Mucosa of stomach (tissue), 1 donor: ENCODE measurements at regions not wholly inside any gene's neighbourhood (a gene's known extent, or its start where the extent isn't known, plus 50 kb on each side); places are given as distances from the start of the nearest gene placed in this dataset.
"Not testable (repeated sequence)": the region's sequence is repeated elsewhere in the genome, so short reads cannot be mapped to it uniquely, and the experiment has no call there.

Source experiments
- H3K27me3 ChIP-seq: one replicate; pipeline ENCODE4 v1.7.0; 2013; ENCODE audit warnings: mild to moderate bottlenecking, low read length; ENCODE audit not compliant: control insufficient read depth, insufficient read depth
- H3K36me3 ChIP-seq: one replicate; pipeline ENCODE4 v1.7.0; 2013; ENCODE audit warnings: low read length; ENCODE audit not compliant: control insufficient read depth, insufficient read depth
- H3K4me1 ChIP-seq: one replicate; pipeline ENCODE4 v1.7.0; 2013; ENCODE audit warnings: mild to moderate bottlenecking, low read length; ENCODE audit not compliant: control insufficient read depth, insufficient read depth
- H3K4me3 ChIP-seq: one replicate; pipeline ENCODE4 v1.7.0; 2013; ENCODE audit warnings: low read length
- H3K9ac ChIP-seq: one replicate; pipeline ENCODE4 v1.7.0; 2013; ENCODE audit warnings: mild to moderate bottlenecking, low read length, moderate library complexity
- H3K9me3 ChIP-seq: one replicate; pipeline ENCODE4 v1.7.0; 2013; ENCODE audit warnings: mild to moderate bottlenecking, low read length, moderate library complexity; ENCODE audit not compliant: control insufficient read depth
- donor health status: Pancreatic carcinoma.

DNA sequence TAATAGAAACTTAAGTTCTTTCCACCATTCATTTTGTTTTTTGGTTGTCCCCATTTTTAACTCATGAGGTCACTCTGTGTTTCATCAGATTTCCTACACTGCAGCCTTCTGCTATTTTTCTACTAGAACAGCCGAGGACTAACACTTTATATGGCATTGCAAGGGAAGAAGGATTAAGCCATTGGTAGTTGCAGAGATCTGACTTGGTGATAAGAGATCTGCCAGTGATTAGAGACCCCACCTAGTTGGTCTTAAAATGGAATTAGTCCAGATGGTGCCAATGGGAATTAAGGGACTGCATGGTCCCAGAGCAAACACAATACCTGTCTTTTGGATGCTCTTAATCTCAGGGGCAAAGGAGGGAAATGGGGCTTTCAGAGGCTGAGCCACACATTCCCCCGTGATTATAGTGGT is 125.5 kb upstream of the TMEM170B start:
- H3K4me3 ChIP-seq: no peak overlapping the region
- H3K27me3 ChIP-seq: no peaks in the 10 kb centered on the region
- H3K9ac ChIP-seq: no peak overlapping the region
- H3K4me1 ChIP-seq: no peaks in the 10 kb centered on the region
- no peaks in the 10 kb centered on the region for H3K36me3 ChIP-seq
- no peaks in the 10 kb centered on the region for H3K9me3 ChIP-seq

DNA sequence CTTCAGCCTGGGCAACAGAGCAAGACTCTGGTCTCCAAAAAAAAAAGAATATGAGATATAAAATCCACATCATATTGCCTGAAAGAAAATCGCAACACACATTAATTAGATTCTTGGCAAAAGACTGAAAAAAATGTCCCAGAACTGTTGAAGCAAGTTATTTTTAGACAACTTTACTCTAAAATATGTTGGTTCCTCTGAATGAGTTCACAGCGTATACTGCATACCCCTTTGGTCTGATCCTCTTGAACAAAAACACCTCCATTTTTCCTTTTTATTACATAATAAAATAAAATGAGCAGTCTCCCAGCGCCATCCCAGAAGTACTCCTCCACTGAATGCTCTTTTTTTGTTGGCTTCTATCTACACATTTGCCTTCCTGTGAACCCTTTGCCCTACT is 126.0 kb upstream of the TMEM170B start:
- no peaks in the 10 kb centered on the region for H3K9me3 ChIP-seq
- no peak overlapping the region for H3K4me3 ChIP-seq
- H3K36me3 ChIP-seq: no peaks in the 10 kb centered on the region
- H3K4me1 ChIP-seq: no peaks in the 10 kb centered on the region
- no peak overlapping the region for H3K9ac ChIP-seq
- H3K27me3 ChIP-seq: no peaks in the 10 kb centered on the region

DNA sequence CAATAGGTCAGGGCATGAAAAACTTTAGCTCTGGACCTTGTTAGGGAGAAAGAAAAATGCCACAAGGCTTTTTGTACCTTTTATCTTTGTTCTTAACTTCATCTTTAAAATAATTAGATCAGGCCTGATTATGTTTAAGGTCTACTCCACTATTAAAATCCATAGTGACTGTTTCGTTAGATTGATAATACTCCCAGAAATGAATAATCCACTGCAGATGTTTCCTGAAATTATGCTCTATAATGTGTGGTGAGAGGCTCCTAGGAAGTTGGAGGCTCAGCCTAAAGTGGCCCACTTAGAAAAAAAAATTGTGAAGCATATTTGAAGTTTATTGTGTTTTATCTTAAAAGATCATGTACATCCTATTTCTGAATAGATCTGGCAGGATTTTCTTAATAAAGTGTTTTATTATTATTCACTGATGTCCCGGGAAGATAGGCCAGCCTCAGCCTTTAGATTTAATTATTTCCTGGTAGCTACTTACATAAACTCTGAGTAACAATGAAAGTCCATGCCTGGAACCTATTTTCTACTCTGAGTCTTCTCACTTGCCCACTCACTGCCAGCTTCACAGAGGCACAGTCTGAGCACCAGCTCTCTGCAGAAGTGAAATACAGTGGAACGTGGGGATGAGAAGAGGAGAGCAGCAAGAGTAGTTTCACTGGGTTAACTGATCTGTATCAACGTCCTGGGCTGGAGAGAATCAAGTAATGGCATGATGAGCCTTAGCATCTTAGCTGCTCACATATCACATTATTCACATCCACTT is 126.8 kb upstream of the TMEM170B start:
- H3K4me3 ChIP-seq: no peak overlapping the region
- no peaks in the 10 kb centered on the region for H3K9me3 ChIP-seq
- no peaks in the 10 kb centered on the region for H3K27me3 ChIP-seq
- H3K4me1 ChIP-seq: no peaks in the 10 kb centered on the region
- no peaks in the 10 kb centered on the region for H3K36me3 ChIP-seq
- no peak overlapping the region for H3K9ac ChIP-seq

DNA sequence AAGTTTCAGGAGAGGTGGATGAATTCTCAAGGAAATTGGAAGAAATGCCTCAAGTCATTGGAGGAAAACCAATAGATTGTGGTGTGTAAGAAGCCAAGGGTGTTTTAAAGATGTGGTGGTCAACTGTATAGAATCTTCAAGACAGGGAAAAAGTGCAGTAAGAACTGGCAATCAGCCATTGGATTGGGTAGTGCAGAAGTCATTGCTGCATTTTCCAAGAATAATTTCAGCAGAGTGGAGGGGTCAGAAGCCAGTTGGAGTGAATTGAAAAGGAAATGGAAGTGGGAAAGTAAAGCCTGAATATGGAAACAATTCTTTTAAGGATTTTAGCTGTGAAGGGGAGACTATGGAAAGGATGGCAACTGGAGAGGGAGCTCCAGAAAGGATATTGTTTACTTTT is 128.2 kb upstream of the TMEM170B start:
- no peak overlapping the region for H3K9ac ChIP-seq
- no peaks in the 10 kb centered on the region for H3K4me1 ChIP-seq
- H3K36me3 ChIP-seq: no peaks in the 10 kb centered on the region
- no peak overlapping the region for H3K4me3 ChIP-seq
- no peaks in the 10 kb centered on the region for H3K9me3 ChIP-seq
- H3K27me3 ChIP-seq: no peaks in the 10 kb centered on the region

DNA sequence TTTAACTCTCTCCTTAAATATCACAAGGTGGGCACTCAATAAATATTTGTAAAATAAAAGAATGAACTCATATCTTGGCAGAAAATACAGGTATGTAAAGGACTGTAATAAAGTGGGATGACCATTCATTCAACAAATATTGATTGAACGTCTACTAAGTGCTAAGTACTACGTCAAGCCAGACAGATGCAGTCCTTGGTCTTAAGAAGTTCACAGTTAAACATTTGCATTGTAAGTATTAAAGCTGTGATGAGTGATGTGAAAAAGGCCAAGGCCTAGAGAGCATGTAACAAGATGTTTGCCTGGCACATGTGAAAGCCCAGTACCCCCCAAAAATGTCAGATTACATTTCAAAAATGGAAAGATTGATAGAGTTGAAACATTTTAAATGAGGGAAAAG is 130.1 kb upstream of the TMEM170B start:
- Histone ChIP-seq H3K27me3 (no peaks in the 10 kb centered on the region), H3K4me1 (no peaks in the 10 kb centered on the region), H3K36me3 (no peaks in the 10 kb centered on the region)

DNA sequence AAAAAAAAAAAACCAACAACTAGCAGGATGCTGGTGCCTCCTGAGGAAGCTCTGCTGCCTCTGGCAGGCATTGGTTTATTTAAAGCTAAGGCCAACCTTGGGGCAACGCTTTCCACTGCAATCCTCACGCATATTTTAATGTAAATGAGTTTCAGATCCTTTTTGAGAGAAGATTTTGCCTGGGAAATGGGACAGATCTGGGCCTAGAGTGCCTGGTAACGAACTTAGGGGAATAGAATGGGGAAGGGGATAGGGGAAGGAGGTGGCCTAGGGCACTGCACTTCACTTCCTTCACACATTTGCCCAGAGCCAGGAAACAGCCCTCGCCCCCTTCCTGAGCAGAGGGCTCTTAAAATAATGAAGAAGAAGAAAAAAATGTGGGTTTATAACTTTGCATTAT is 132.7 kb upstream of the TMEM170B start:
- no peaks in the 10 kb centered on the region for H3K27me3 ChIP-seq
- no peak overlapping the region for H3K9ac ChIP-seq
- H3K36me3 ChIP-seq: no peaks in the 10 kb centered on the region
- H3K9me3 ChIP-seq: no peaks in the 10 kb centered on the region
- no peak overlapping the region for H3K4me3 ChIP-seq
- H3K4me1 ChIP-seq: no peaks in the 10 kb centered on the region

More for the DNA sequence above, 130.1 kb upstream of the TMEM170B start:
- Histone ChIP-seq H3K4me3 (no peak overlapping the region), H3K9me3 (no peaks in the 10 kb centered on the region), H3K9ac (no peak overlapping the region)

DNA sequence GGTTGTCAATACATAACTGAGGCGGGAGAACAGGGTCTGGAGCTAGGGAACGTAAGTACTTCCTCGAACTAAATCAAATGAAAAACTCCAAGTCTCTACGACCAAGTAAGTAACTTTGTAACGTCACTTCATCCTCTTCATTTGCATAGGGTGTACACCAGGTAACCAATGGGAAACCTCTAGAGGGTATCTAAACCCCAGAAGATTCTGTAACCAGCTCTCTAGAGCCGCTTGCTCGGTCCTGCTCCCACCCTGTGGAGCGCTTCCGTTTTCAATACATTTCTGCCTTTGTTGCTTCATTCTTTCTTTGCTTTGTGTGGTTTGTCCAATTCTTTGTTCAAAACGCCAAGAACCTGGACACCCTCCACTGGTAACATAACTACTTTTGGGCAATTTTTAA is 133.5 kb upstream of the TMEM170B start:
- Histone ChIP-seq H3K4me1 (no peaks in the 10 kb centered on the region), H3K4me3 (no peak overlapping the region), H3K36me3 (no peaks in the 10 kb centered on the region), H3K9me3 (no peaks in the 10 kb centered on the region), H3K9ac (no peak overlapping the region), H3K27me3 (no peaks in the 10 kb centered on the region)

DNA sequence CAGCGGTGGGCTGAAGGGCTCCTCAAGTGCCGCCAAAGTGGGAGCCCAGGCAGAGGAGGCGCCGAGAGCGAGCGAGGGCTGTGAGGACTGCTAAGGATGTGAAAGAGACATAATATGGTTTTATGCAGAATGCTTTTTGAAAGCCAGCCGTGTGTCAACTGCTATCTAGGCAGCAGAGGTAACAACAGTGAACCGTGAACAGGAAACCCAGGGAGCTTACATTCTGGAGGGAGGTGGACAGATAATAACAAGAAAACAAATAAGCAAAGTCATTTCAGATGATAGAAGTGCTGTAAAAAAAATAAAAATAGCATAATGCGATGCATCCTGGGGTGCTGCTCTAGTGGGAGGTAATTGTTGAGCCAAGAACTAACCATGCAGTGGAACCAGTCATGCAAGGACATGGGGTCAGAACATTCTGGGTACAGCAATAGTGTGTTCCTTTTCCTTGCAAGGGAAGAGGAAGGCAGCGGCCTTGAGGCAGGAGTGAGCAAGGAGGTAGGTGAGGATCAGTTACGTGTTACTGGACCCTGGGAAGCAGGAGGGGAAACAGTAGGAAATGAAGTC is 134.4 kb upstream of the TMEM170B start:
- H3K4me3 ChIP-seq: no peak overlapping the region
- H3K4me1 ChIP-seq: no peaks in the 10 kb centered on the region
- no peaks in the 10 kb centered on the region for H3K9me3 ChIP-seq
- no peaks in the 10 kb centered on the region for H3K36me3 ChIP-seq
- no peaks in the 10 kb centered on the region for H3K27me3 ChIP-seq
- H3K9ac ChIP-seq: no peak overlapping the region

DNA sequence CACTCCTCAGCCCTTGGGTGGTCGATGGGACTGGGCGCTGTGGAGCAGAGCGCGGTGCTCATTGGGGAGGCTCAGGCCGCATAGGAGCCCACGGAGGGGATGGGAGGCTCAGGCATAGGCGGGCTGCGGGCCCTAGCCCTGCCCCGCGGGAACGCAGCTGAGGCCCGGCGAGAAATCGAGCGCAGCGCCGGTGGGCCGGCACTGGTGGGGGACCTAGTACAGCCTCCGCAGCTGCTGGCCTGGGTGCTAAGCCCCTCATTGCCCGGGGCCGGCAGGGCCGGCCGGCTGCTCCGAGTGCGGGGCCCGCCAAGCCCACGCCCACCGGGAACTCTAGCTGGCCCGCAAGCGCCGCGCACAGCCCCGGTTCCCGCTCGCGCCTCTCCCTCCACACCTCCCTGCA is 135.0 kb upstream of the TMEM170B start:
- H3K9ac ChIP-seq, H3K36me3 ChIP-seq, H3K27me3 ChIP-seq, H3K4me3 ChIP-seq, H3K9me3 ChIP-seq, H3K4me1 ChIP-seq: not testable (repeated sequence)

DNA sequence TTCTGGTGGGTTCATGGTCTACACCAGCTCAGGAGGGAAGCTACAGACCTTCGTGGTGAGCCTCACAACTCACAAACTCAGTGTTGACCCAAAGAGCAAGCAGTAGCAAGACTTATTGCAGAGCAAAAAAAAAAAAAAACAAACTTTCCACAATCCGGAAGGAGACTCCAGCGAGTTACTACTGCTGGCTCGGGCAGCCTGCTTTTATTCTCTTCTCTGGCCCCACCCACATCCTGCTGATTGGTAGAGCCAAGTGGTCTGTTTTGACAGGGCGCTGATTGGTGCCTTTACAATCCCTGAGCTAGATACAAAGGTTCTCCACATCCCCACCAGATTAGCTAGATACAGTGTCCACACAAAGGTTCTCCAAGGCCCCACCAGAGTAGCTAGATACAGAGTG is 135.6 kb upstream of the TMEM170B start:
- H3K4me1 ChIP-seq, H3K36me3 ChIP-seq, H3K9ac ChIP-seq, H3K9me3 ChIP-seq, H3K4me3 ChIP-seq, H3K27me3 ChIP-seq: not testable (repeated sequence)

DNA sequence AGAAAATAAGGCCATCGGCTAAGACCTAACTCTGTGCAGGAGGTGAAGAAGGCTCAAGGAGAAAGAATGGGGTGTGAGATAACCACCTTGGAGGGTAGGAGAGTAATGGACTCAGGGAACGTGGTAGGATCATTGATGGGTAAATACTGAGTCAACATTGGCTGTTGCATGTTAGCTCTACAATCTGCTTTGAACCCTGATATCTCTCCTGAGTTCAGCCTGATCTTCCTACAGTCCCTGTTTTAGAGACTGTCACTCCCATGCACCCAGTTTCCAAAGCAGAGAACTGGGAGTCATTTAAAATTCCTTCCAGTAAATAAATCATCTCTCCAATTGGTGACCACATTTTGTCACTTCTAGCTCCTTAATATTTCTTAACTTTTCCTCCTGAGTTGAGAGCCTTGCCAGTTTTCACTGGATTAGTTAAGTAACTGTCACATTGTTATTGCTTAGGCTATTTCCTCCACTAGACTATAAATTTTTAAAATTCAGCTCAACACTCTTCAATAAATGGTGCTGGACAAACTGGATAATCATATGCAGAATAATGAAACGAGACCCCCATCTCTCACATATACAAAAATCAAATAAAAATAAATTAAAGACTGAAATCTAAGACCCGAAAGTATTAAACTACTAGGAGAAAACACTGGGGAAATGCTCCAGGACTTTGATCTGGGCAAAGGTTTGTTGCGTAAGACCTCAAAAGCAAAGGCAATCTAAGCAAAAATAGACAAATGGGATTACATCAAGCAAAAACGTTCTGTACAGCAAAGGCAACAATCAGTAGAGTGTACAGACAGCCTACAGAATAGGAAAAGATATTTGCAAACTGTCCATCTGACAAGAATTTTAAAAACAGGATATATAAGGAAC is 138.9 kb upstream of the TMEM170B start:
- Histone ChIP-seq H3K9me3 (no peaks in the 10 kb centered on the region), H3K4me3 (no peak overlapping the region), H3K9ac (no peak overlapping the region), H3K4me1 (no peaks in the 10 kb centered on the region), H3K27me3 (no peaks in the 10 kb centered on the region), H3K36me3 (no peaks in the 10 kb centered on the region)
